GM03348 (cell line): ENCODE measurements at regions not wholly inside any gene's neighbourhood (a gene's known extent, or its start where the extent isn't known, plus 50 kb on each side); places are given as distances from the start of the nearest gene placed in this dataset.

ENCODE experiments used
- DNase-seq: peaks from one replicate; pipeline ENCODE4 v3.0.0; 2012; ENCODE audit warnings: low spot score

GRCh38 chr4:136283977-136284376 lies 1248.3 kb downstream of the PCDH18 start:
- DNase-seq, result no peak

- no peak for DNase-seq
Measured at GRCh38 chr4:136281889-136282288, 1250.4 kb downstream of the PCDH18 start.

GRCh38 chr4:136281307-136281706 lies 1251.0 kb downstream of the PCDH18 start:
- DNase-seq, result no peak

- DNase-seq, result no peak
Measured at GRCh38 chr4:136277741-136278140, 1254.6 kb downstream of the PCDH18 start.

GRCh38 chr4:136246876-136247275 lies 1285.4 kb downstream of the PCDH18 start:
- no peak for DNase-seq

- DNase-seq, result no peak
Measured at GRCh38 chr4:136241221-136241986, 1290.9 kb downstream of the PCDH18 start.

GRCh38 chr4:136227315-136227714 lies 1305.0 kb downstream of the PCDH18 start:
- no peak for DNase-seq

GRCh38 chr4:136219592-136220125 lies 1312.6 kb downstream of the PCDH18 start:
- DNase-seq, result no peak

- no peak for DNase-seq
Measured at GRCh38 chr4:136203199-136203598, 1329.1 kb downstream of the PCDH18 start.

GRCh38 chr4:136198358-136198757 lies 1333.9 kb downstream of the PCDH18 start:
- no peak for DNase-seq

- no peak for DNase-seq
Measured at GRCh38 chr4:136194962-136195361, 1337.3 kb downstream of the PCDH18 start.

GRCh38 chr4:136186650-136187049 lies 1345.6 kb downstream of the PCDH18 start:
- DNase-seq, result no peak

- no peak for DNase-seq
Measured at GRCh38 chr4:136183513-136183912, 1348.8 kb downstream of the PCDH18 start.

- no peak for DNase-seq
Measured at GRCh38 chr4:136156947-136157346, 1375.3 kb downstream of the PCDH18 start.

- DNase-seq, result no peak
Measured at GRCh38 chr4:136150046-136150445, 1382.2 kb downstream of the PCDH18 start.

GRCh38 chr4:136136601-136137000 lies 1395.7 kb downstream of the PCDH18 start:
- DNase-seq, result no peak

GRCh38 chr4:136124251-136124745 lies 1408.0 kb downstream of the PCDH18 start:
- DNase-seq, result no peak

- no peak for DNase-seq
Measured at GRCh38 chr4:136121426-136121825, 1410.9 kb downstream of the PCDH18 start.

GRCh38 chr4:136113921-136114320 lies 1418.4 kb downstream of the PCDH18 start:
- DNase-seq, result no peak

GRCh38 chr4:136112116-136112515 lies 1420.2 kb downstream of the PCDH18 start:
- DNase-seq, result no peak

GRCh38 chr4:136106753-136107152 lies 1425.5 kb downstream of the PCDH18 start:
- DNase-seq, result no peak

GRCh38 chr4:136103616-136104015 lies 1428.7 kb downstream of the PCDH18 start:
- no peak for DNase-seq

- no peak for DNase-seq
Measured at GRCh38 chr4:136097676-136098075, 1434.6 kb downstream of the PCDH18 start.
